GM23338 (cell line): ENCODE measurements at regions not wholly inside any gene's neighbourhood (a gene's known extent, or its start where the extent isn't known, plus 50 kb on each side); places are given as distances from the start of the nearest gene placed in this dataset.

Experiments used
- ATAC-seq: fragments of 200-7000 bp; cut with Tn5 transposase; 3 replicates; pipeline ENCODE4 v1.9.1; 2020
- DNase-seq: peaks from one replicate; pipeline ENCODE4 v3.0.0-alpha.2; 2015; ENCODE audit warnings: low spot score
- H2AFZ ChIP-seq: fragments of 200-600 bp; sonication (generic); 2 replicates; pipeline ENCODE4 v1.8.0; 2016; ENCODE audit warnings: antibody characterized with exemption, mild to moderate bottlenecking, moderate library complexity
- H3F3A ChIP-seq: fragments of 200-600 bp; sonication (generic); replicated peaks from 2 replicates; pipeline ENCODE4 v1.8.0; 2017; ENCODE audit warnings: antibody characterized with exemption, mixed run types, low read depth
- H3K27ac ChIP-seq: fragments of 200-600 bp; sonication (generic); 2 replicates; pipeline ENCODE4 v1.6.1; 2016; ENCODE audit warnings: low read depth
- H3K27me3 ChIP-seq: fragments of 200-600 bp; sonication (generic); 2 replicates; pipeline ENCODE4 v1.8.0; 2016; ENCODE audit warnings: mild to moderate bottlenecking, mixed run types, moderate library complexity; ENCODE audit not compliant: insufficient read depth
- H3K36me3 ChIP-seq: fragments of 200-600 bp; sonication (generic); 2 replicates; pipeline ENCODE4 v1.8.0; 2016; ENCODE audit warnings: mild to moderate bottlenecking; ENCODE audit not compliant: insufficient read depth
- H3K4me1 ChIP-seq: fragments of 200-600 bp; sonication (generic); 2 replicates; pipeline ENCODE4 v1.8.0; 2016; ENCODE audit warnings: mild to moderate bottlenecking, moderate library complexity; ENCODE audit not compliant: insufficient read depth
- H3K4me2 ChIP-seq: fragments of 200-600 bp; sonication (generic); 2 replicates; pipeline ENCODE4 v1.7.1; 2017; ENCODE audit warnings: mixed run types
- H3K4me3 ChIP-seq: fragments of 200-600 bp; sonication (generic); 2 replicates; pipeline ENCODE4 v1.6.1; 2016; ENCODE audit warnings: mixed run types
- H3K79me2 ChIP-seq: fragments of 200-600 bp; sonication (generic); replicated peaks from 2 replicates; pipeline ENCODE4 v1.8.0; 2017; ENCODE audit warnings: mild to moderate bottlenecking; ENCODE audit not compliant: insufficient read depth
- H3K9me2 ChIP-seq: fragments of 200-600 bp; sonication (generic); 2 replicates; pipeline ENCODE4 v1.8.0; 2017; ENCODE audit not compliant: insufficient read depth
- H4K20me1 ChIP-seq: fragments of 200-600 bp; sonication (generic); replicated peaks from 2 replicates; pipeline ENCODE4 v1.8.0; 2017; ENCODE audit warnings: mild to moderate bottlenecking; ENCODE audit not compliant: insufficient read depth
- H3K27ac Mint-ChIP-seq: 2 replicates; pipeline ENCODE4 v1.8.0; 2020; ENCODE audit warnings: inconsistent platforms, mild to moderate bottlenecking, moderate library complexity, mixed read lengths
- H3K27me3 Mint-ChIP-seq: 3 replicates; pipeline ENCODE4 v1.8.0; 2022; ENCODE audit warnings: low read depth, mild to moderate bottlenecking, moderate library complexity, mixed read lengths, inconsistent platforms; ENCODE audit not compliant: insufficient read depth, poor library complexity
- H3K36me3 Mint-ChIP-seq: 3 replicates; pipeline ENCODE4 v1.8.0; 2021; ENCODE audit warnings: low read depth, mild to moderate bottlenecking, inconsistent platforms, moderate library complexity, mixed read lengths
- H3K4me1 Mint-ChIP-seq: 3 replicates; pipeline ENCODE4 v1.8.0; 2020; ENCODE audit warnings: mild to moderate bottlenecking, inconsistent platforms, mixed read lengths
- H3K4me3 Mint-ChIP-seq: 3 replicates; pipeline ENCODE4 v1.8.0; 2021; ENCODE audit warnings: moderate library complexity, mild to moderate bottlenecking, inconsistent platforms, mixed read lengths
- H3K9me3 Mint-ChIP-seq: 3 replicates; pipeline ENCODE4 v1.8.0; 2020; ENCODE audit warnings: moderate library complexity, mild to moderate bottlenecking, inconsistent platforms, mixed read lengths
- CREB1 ChIP-seq: fragments of 250-450 bp; sonication (Bioruptor Pico); IDR thresholded peaks from 2 replicates; pipeline ENCODE4 v1.5.0; 2020; ENCODE audit warnings: low read depth, mild to moderate bottlenecking, moderate library complexity
- EZH2 ChIP-seq: fragments of 200-600 bp; sonication (generic); IDR thresholded peaks from one replicate; pipeline ENCODE4 v1.8.0; 2017; ENCODE audit warnings: antibody characterized with exemption, mild to moderate bottlenecking, low read depth; ENCODE audit not compliant: unreplicated experiment
- EZH2phosphoT487 ChIP-seq: fragments of 200-600 bp; sonication (generic); IDR thresholded peaks from one replicate; pipeline ENCODE4 v1.8.1; 2018; ENCODE audit warnings: antibody characterized with exemption; ENCODE audit not compliant: unreplicated experiment
- JUNB ChIP-seq: IDR thresholded peaks from one replicate; pipeline ENCODE4 v1.6.1; 2016; ENCODE audit warnings: antibody characterized with exemption; ENCODE audit not compliant: unreplicated experiment
- NANOG ChIP-seq: IDR thresholded peaks from 2 replicates; pipeline ENCODE4 v1.6.1; 2016; ENCODE audit warnings: antibody characterized with exemption, borderline replicate concordance
- POLR2AphosphoS5 ChIP-seq: IDR thresholded peaks from 2 replicates; pipeline ENCODE4 v1.6.1; 2016; ENCODE audit warnings: antibody characterized with exemption, low read depth
- REST ChIP-seq: IDR thresholded peaks from one replicate; pipeline ENCODE4 v1.6.1; 2018; ENCODE audit warnings: antibody characterized with exemption; ENCODE audit not compliant: unreplicated experiment
- STAT1 ChIP-seq: IDR thresholded peaks from one replicate; pipeline ENCODE4 v1.6.1; 2016; ENCODE audit warnings: antibody characterized with exemption; ENCODE audit not compliant: unreplicated experiment
- ZNF114 ChIP-seq: fragments of 250-450 bp; sonication (Bioruptor Pico); IDR thresholded peaks from 2 replicates; pipeline ENCODE4 v1.5.0; 2020; ENCODE audit warnings: mild to moderate bottlenecking, moderate library complexity
- ZNF331 ChIP-seq: fragments of 250-450 bp; sonication (Bioruptor Pico); IDR thresholded peaks from 2 replicates; pipeline ENCODE4 v1.5.0; 2020; ENCODE audit warnings: low read depth, mild to moderate bottlenecking, moderate library complexity
- ZNF462 ChIP-seq: fragments of 250-450 bp; sonication (Bioruptor Pico); IDR thresholded peaks from 2 replicates; pipeline ENCODE4 v1.5.0; 2020; ENCODE audit warnings: mild to moderate bottlenecking, moderate library complexity
- TF ChIP-seq, protein P1 (sequence below), 2 experiments: fragments of 200-600 bp in 1 of 2; sonication (generic) in 1 of 2; conservative IDR thresholded peaks; 2 replicates each; pipeline versions ENCODE4 v1.5.1 to v1.6.1; 2016 to 2017; ENCODE audit warnings: antibody characterized with exemption in 2 of 2, low read depth in 2 of 2, mild to moderate bottlenecking in 2 of 2, moderate library complexity in 1 of 2
- TF ChIP-seq, protein P2 (sequence below): IDR thresholded peaks from 2 replicates; pipeline ENCODE4 v1.6.1; 2016; ENCODE audit warnings: antibody characterized with exemption

- no peaks in the 10 kb centered on the region for H3K27me3 ChIP-seq
- Mint-ChIP-seq H3K27me3 (no peaks in the 10 kb centered on the region), H3K27ac (no peak overlapping the region), H3K36me3 (no peaks in the 10 kb centered on the region; the same call in 2 of the 3 replicates), H3K4me3 (no peak overlapping the region), H3K9me3 (no peaks in the 10 kb centered on the region; the same call in 2 of the 3 replicates), H3K4me1 (peaks cover 3% of the 10 kb centered on the region; the same call in 2 of the 3 replicates)
- no peaks in the 10 kb centered on the region for H3K9me2 ChIP-seq
- ATAC-seq (no peak), DNase-seq (no peak)
- no peaks in the 10 kb centered on the region for H3K36me3 ChIP-seq
- H3K79me2 ChIP-seq = no peaks in the 10 kb centered on the region
- H3K4me2 ChIP-seq = no peak overlapping the region
- TF ChIP-seq POLR2AphosphoS5 (no peak), CREB1 (no peak), STAT1 (no peak), EZH2 (no peak), ZNF462 (CRISPR knock-in tag) (no peak), ZNF331 (no peak), JUNB (no peak), REST (no peak), ZNF114 (CRISPR knock-in tag) (no peak), EZH2phosphoT487 (no peak), NANOG (no peak)
- TF ChIP-seq, protein P1, sequence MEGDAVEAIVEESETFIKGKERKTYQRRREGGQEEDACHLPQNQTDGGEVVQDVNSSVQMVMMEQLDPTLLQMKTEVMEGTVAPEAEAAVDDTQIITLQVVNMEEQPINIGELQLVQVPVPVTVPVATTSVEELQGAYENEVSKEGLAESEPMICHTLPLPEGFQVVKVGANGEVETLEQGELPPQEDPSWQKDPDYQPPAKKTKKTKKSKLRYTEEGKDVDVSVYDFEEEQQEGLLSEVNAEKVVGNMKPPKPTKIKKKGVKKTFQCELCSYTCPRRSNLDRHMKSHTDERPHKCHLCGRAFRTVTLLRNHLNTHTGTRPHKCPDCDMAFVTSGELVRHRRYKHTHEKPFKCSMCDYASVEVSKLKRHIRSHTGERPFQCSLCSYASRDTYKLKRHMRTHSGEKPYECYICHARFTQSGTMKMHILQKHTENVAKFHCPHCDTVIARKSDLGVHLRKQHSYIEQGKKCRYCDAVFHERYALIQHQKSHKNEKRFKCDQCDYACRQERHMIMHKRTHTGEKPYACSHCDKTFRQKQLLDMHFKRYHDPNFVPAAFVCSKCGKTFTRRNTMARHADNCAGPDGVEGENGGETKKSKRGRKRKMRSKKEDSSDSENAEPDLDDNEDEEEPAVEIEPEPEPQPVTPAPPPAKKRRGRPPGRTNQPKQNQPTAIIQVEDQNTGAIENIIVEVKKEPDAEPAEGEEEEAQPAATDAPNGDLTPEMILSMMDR (conservative IDR thresholded peaks at IDR 0.05; ENCODE audit: low read depth in 2 of 2) = no peak
- TF ChIP-seq, protein P2, sequence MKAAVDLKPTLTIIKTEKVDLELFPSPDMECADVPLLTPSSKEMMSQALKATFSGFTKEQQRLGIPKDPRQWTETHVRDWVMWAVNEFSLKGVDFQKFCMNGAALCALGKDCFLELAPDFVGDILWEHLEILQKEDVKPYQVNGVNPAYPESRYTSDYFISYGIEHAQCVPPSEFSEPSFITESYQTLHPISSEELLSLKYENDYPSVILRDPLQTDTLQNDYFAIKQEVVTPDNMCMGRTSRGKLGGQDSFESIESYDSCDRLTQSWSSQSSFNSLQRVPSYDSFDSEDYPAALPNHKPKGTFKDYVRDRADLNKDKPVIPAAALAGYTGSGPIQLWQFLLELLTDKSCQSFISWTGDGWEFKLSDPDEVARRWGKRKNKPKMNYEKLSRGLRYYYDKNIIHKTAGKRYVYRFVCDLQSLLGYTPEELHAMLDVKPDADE = no peak
- no peak overlapping the region for H2AFZ ChIP-seq
- no peaks in the 10 kb centered on the region for H4K20me1 ChIP-seq
- H3K27ac ChIP-seq = no peak overlapping the region
- no peaks in the 10 kb centered on the region for H3K4me1 ChIP-seq
- no peak overlapping the region for H3K4me3 ChIP-seq
- H3F3A ChIP-seq = no peaks in the 10 kb centered on the region
Measured at GRCh38 chr10:90575125-90575524, 282.7 kb downstream of the HTR7 start.
